HCT116 (cell line): ENCODE measurements at regions not wholly inside any gene's neighbourhood (a gene's known extent, or its start where the extent isn't known, plus 50 kb on each side); places are given as distances from the start of the nearest gene placed in this dataset.

Source experiments
- ATAC-seq: fragments of 200-7000 bp; cut with Tn5 transposase; 2 replicates; pipeline ENCODE4 v1.9.1; 2020; ENCODE audit warnings: mild to moderate bottlenecking, moderate library complexity
- BruUV-seq: library from RNA; stranded (reverse); fragments of 400-500 nt; replicated peaks from 2 replicates; lab custom pipeline; 2021; lab: Mats Ljungman, UMichigan
- CTCF ChIA-PET: fragments of 300-600 bp; sonication (Branson Sonifier 250); formaldehyde crosslinking; loops from one replicate; lab custom pipeline; 2021; ENCODE audit warnings: antibody characterized with exemption; lab: Charles Lee
- POLR2A ChIA-PET: fragments of 300-600, 350-600 bp; sonication (Branson Sonifier 250); formaldehyde crosslinking; loops from one replicate; lab custom pipeline; 2021; ENCODE audit warnings: antibody characterized with exemption; lab: Charles Lee
- RAD21 ChIA-PET, 2 experiments: fragments of 300-600 bp; sonication (Branson Sonifier 250); formaldehyde crosslinking; loops; one replicate each; lab custom pipeline; 2023; ENCODE audit warnings: low total read pairs in 2 of 2; ENCODE audit not compliant: uncharacterized antibody in 2 of 2, unreplicated experiment in 2 of 2, low non-redundant PET in 1 of 2; lab: Charles Lee
- DNase-seq: peaks from one replicate; pipeline ENCODE4 v3.0.0-alpha.2; 2010; ENCODE audit warnings: low read depth, low spot score
- H2AFZ ChIP-seq: fragments of 200-600 bp; shearing (Covaris generic), sonication (generic); 2 replicates; pipeline ENCODE4 v1.6.1; 2017; ENCODE audit warnings: low read depth, mixed run types, mixed read lengths, antibody characterized with exemption, low read length; ENCODE audit not compliant: poor library complexity, severe bottlenecking
- H3K27ac ChIP-seq: 2 replicates; pipeline ENCODE4 v1.5.1; 2012; ENCODE audit warnings: low read depth, low read length
- H3K27me3 ChIP-seq: fragments of 200-600 bp; sonication (generic); 2 replicates; pipeline ENCODE4 v1.6.1; 2016; ENCODE audit warnings: mixed run types, low read length, mixed read lengths; ENCODE audit not compliant: insufficient read depth
- H3K36me3 ChIP-seq, 2 experiments: fragments of 200-500 bp in 1 of 2; fragments of 200-600 bp in 1 of 2; sonication (Bioruptor generic) in 1 of 2; sonication (generic) in 1 of 2; 2 replicates each; pipeline versions ENCODE4 v1.5.1 to v1.6.1; 2014 to 2016; ENCODE audit warnings: low read length in 2 of 2, inconsistent platforms in 1 of 2, mixed read lengths in 1 of 2, mixed run types in 1 of 2; ENCODE audit not compliant: insufficient read depth in 2 of 2, control insufficient read depth in 1 of 2
- H3K4me1 ChIP-seq, 2 experiments: fragments of 200-600 bp in 1 of 2; sonication (generic) in 1 of 2; 2 replicates each; pipeline versions ENCODE4 v1.5.1 to v1.6.1; 2012 to 2017; ENCODE audit warnings: low read length in 2 of 2, inconsistent platforms in 1 of 2, mild to moderate bottlenecking in 1 of 2, mixed read lengths in 1 of 2, mixed run types in 1 of 2, moderate library complexity in 1 of 2; ENCODE audit not compliant: insufficient read depth in 2 of 2, control insufficient read depth in 1 of 2
- H3K4me2 ChIP-seq: fragments of 200-600 bp; sonication (generic); 2 replicates; pipeline ENCODE4 v1.6.1; 2017; ENCODE audit warnings: mixed run types, low read length, mixed read lengths
- H3K4me3 ChIP-seq, 2 experiments: fragments of 200-600 bp in 1 of 2; sonication (generic) in 1 of 2; replicated peaks in 1 of 2; 2 replicates each; pipeline ENCODE4 v1.5.1; 2011 to 2016; ENCODE audit warnings: low read length in 2 of 2, control low read depth in 1 of 2, low read depth in 1 of 2, mild to moderate bottlenecking in 1 of 2, mixed read lengths in 1 of 2, mixed run types in 1 of 2
- H3K79me2 ChIP-seq: fragments of 200-600 bp; sonication (generic); 2 replicates; pipeline ENCODE4 v1.6.1; 2017; ENCODE audit warnings: mild to moderate bottlenecking, mixed run types, low read length, moderate library complexity, mixed read lengths; ENCODE audit not compliant: insufficient read depth
- H3K9ac ChIP-seq: fragments of 200-600 bp; sonication (generic); 2 replicates; pipeline ENCODE4 v1.6.1; 2016; ENCODE audit warnings: low read length, mixed read lengths
- H3K9me2 ChIP-seq: fragments of 200-600 bp; sonication (generic), shearing (Covaris generic); 2 replicates; pipeline ENCODE4 v1.6.1; 2017; ENCODE audit warnings: mixed run types, mild to moderate bottlenecking, moderate library complexity; ENCODE audit not compliant: insufficient read depth
- H3K9me3 ChIP-seq, 2 experiments: fragments of 200-500 bp in 1 of 2; fragments of 200-600 bp in 1 of 2; sonication (Bioruptor generic) in 1 of 2; sonication (generic) in 1 of 2; 2 replicates each; pipeline ENCODE4 v1.6.1; 2014 to 2017; ENCODE audit warnings: low read length in 2 of 2, mixed read lengths in 2 of 2, inconsistent platforms in 1 of 2, low read depth in 1 of 2, mild to moderate bottlenecking in 1 of 2, mixed run types in 1 of 2, moderate library complexity in 1 of 2; ENCODE audit not compliant: control insufficient read depth in 1 of 2, insufficient read depth in 1 of 2
- H4K20me1 ChIP-seq: fragments of 200-600 bp; sonication (generic), shearing (Covaris generic); 2 replicates; pipeline ENCODE4 v1.6.1; 2017; ENCODE audit warnings: mixed run types, mild to moderate bottlenecking, moderate library complexity; ENCODE audit not compliant: insufficient read depth
- CBX3 ChIP-seq: IDR thresholded peaks from 2 replicates; pipeline ENCODE4 v1.6.1; 2012; ENCODE audit warnings: low read depth
- CEBPB ChIP-seq: IDR thresholded peaks from 2 replicates; pipeline ENCODE4 v1.6.1; 2012; ENCODE audit warnings: low read depth
- EGR1 ChIP-seq: IDR thresholded peaks from 2 replicates; pipeline ENCODE4 v1.6.1; 2012; ENCODE audit warnings: low read depth
- ELF1 ChIP-seq: IDR thresholded peaks from 2 replicates; pipeline ENCODE4 v1.6.1; 2012; ENCODE audit warnings: low read depth, borderline replicate concordance
- EZH2 ChIP-seq: fragments of 200-600 bp; sonication (generic); IDR thresholded peaks from 2 replicates; pipeline ENCODE4 v1.6.1; 2017; ENCODE audit warnings: antibody characterized with exemption, mixed run types
- EZH2phosphoT487 ChIP-seq: fragments of 200-600 bp; IDR thresholded peaks from 2 replicates; pipeline ENCODE4 v1.6.1; 2018; ENCODE audit warnings: antibody characterized with exemption, borderline replicate concordance
- FOSL1 ChIP-seq: IDR thresholded peaks from 2 replicates; pipeline ENCODE4 v1.6.1; 2012; ENCODE audit warnings: low read depth
- JUND ChIP-seq: IDR thresholded peaks from 2 replicates; pipeline ENCODE4 v1.6.1; 2012
- POLR2A ChIP-seq: IDR thresholded peaks from 2 replicates; pipeline ENCODE4 v1.7.0; 2011; ENCODE audit warnings: borderline replicate concordance; ENCODE audit not compliant: insufficient read depth, insufficient read length; ENCODE audit errors: extremely low read depth
- POLR2AphosphoS5 ChIP-seq: IDR thresholded peaks from 2 replicates; pipeline ENCODE4 v1.6.1; 2011; ENCODE audit warnings: mild to moderate bottlenecking, low read depth, low read length, moderate library complexity
- RAD21 ChIP-seq: IDR thresholded peaks from 2 replicates; pipeline ENCODE4 v1.6.1; 2012; ENCODE audit warnings: low read depth, mild to moderate bottlenecking
- SIN3A ChIP-seq: IDR thresholded peaks from 2 replicates; pipeline ENCODE4 v1.6.1; 2012; ENCODE audit warnings: low read depth
- SP1 ChIP-seq: IDR thresholded peaks from 2 replicates; pipeline ENCODE4 v1.6.1; 2012; ENCODE audit warnings: low read depth
- SRF ChIP-seq: IDR thresholded peaks from 2 replicates; pipeline ENCODE4 v1.6.1; 2012; ENCODE audit warnings: low read depth
- YY1 ChIP-seq: IDR thresholded peaks from 2 replicates; pipeline ENCODE4 v1.6.1; 2011; ENCODE audit warnings: low read length, low read depth, moderate library complexity, mild to moderate bottlenecking; ENCODE audit not compliant: insufficient replicate concordance; ENCODE audit errors: extremely low read depth
- ZFX ChIP-seq: fragments of 450-650 bp; IDR thresholded peaks from 2 replicates; pipeline ENCODE4 v1.6.1; 2017
- intact Hi-C: fragments of 100-400 bp; cut with micrococcal nuclease; formaldehyde crosslinking; loops from 2 replicates; pipeline ENCODE4 v1.10.0; 2022
- TF ChIP-seq, protein P1 (sequence below): IDR thresholded peaks from 2 replicates; pipeline ENCODE4 v1.6.1; 2012
- TF ChIP-seq, protein P2 (sequence below): IDR thresholded peaks from 2 replicates; pipeline ENCODE4 v1.6.1; 2011; ENCODE audit warnings: mild to moderate bottlenecking, low read length, moderate library complexity; ENCODE audit not compliant: insufficient replicate concordance; ENCODE audit errors: extremely low read depth
- TF ChIP-seq, protein P3 (sequence below): IDR thresholded peaks from 2 replicates; pipeline ENCODE4 v1.6.1; 2012; ENCODE audit warnings: low read depth
- TF ChIP-seq, protein P4 (sequence below): IDR thresholded peaks from 2 replicates; pipeline ENCODE4 v1.6.1; 2012
- TF ChIP-seq, protein P5 (sequence below), 3 experiments: fragments of 200-600 bp in 1 of 3; sonication (generic) in 1 of 3; IDR thresholded peaks in 2 of 3; conservative IDR thresholded peaks in 1 of 3; 2 replicates each; pipeline ENCODE4 v1.5.1; 2012 to 2017; ENCODE audit warnings: low read depth in 2 of 3, low read length in 2 of 3, antibody characterized with exemption in 1 of 3, borderline replicate concordance in 1 of 3, control low read depth in 1 of 3, mild to moderate bottlenecking in 1 of 3, mixed read lengths in 1 of 3, mixed run types in 1 of 3, moderate library complexity in 1 of 3; ENCODE audit not compliant: insufficient read depth in 1 of 3

DNA sequence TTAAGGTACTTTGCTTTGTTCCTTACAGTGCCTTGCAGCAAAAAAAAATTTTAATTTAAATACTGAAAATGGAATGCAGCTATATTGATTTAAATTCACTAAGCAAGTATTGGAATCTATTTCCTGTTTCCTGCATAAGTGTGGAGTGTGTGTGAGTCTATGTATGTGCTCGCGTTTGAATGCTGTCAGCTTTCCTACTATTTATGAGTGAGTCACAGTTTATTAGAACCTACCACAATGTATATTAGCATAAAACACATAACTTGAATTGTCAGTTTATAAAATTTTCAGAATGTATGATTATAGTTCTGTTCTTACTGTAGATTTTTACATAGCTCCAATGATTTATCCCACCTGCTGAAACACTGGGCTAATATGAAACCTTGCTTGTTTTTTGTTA, 302.1 kb downstream of the NR2F1-AS1 start (continued):
- TF ChIP-seq POLR2AphosphoS5: no peak
- TF ChIP-seq EZH2phosphoT487: no peak
- no peak for TF ChIP-seq CEBPB

DNA sequence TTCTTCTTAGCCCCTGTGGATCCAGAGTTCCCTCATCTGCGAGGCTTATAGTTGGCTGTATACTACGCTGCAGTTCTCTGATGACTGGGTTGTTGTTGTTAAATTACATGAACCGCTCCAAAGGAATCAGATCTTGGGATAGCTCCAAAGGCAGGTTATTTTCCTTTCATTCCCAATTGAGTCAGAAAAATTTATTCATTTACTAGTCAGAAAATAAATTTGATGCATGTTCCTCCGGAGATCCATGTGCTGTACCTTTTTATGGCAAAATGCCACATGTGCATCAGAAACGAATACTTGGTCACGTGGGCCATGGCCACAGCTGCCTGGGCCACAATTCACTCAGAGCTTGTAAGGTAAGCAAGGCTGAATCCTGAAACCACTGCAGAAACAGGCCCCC, 304.0 kb downstream of the NR2F1-AS1 start:
- no peaks in the 10 kb centered on the region for H3K9me2 ChIP-seq
- no peak overlapping the region for H3K9ac ChIP-seq
- ATAC-seq (no peak), DNase-seq (no peak)
- CTCF ChIA-PET: no interaction called here
- peaks cover 5 to 23% of the 10 kb centered on the region in 2 experiments; a peak in 3 of 4 replicates for H3K4me1 ChIP-seq
- H3K27ac ChIP-seq: no peak overlapping the region
- H3K79me2 ChIP-seq: no peaks in the 10 kb centered on the region
- RAD21 ChIA-PET: no interaction called here
- H3K4me3 ChIP-seq: no peak overlapping the region
- no TSS peak for BruUV-seq
- H4K20me1 ChIP-seq: no peaks in the 10 kb centered on the region
- H3K27me3 ChIP-seq: no peaks in the 10 kb centered on the region
- H3K36me3 ChIP-seq: no peaks in the 10 kb centered on the region
- H3K4me2 ChIP-seq: no peak overlapping the region
- POLR2A ChIA-PET: no interaction called here
- H2AFZ ChIP-seq: no peak overlapping the region
- intact Hi-C loops: no loop called here
- 0 out of 4 replicates have a peak, but pooled peaks cover 0 to 7% of the 10 kb centered on the region in 2 experiments for H3K9me3 ChIP-seq
- TF ChIP-seq FOSL1 (no peak), EZH2phosphoT487 (no peak), CBX3 (no peak), SP1 (no peak), ZFX (no peak), ELF1 (no peak), POLR2A (no peak), SRF (no peak), JUND (no peak), YY1 (no peak), RAD21 (no peak), EZH2 (no peak), SIN3A (no peak), EGR1 (no peak)
- TF ChIP-seq, protein P1, sequence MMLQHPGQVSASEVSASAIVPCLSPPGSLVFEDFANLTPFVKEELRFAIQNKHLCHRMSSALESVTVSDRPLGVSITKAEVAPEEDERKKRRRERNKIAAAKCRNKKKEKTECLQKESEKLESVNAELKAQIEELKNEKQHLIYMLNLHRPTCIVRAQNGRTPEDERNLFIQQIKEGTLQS: no peak
- TF ChIP-seq, protein P2, sequence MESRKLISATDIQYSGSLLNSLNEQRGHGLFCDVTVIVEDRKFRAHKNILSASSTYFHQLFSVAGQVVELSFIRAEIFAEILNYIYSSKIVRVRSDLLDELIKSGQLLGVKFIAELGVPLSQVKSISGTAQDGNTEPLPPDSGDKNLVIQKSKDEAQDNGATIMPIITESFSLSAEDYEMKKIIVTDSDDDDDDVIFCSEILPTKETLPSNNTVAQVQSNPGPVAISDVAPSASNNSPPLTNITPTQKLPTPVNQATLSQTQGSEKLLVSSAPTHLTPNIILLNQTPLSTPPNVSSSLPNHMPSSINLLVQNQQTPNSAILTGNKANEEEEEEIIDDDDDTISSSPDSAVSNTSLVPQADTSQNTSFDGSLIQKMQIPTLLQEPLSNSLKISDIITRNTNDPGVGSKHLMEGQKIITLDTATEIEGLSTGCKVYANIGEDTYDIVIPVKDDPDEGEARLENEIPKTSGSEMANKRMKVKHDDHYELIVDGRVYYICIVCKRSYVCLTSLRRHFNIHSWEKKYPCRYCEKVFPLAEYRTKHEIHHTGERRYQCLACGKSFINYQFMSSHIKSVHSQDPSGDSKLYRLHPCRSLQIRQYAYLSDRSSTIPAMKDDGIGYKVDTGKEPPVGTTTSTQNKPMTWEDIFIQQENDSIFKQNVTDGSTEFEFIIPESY: no peak
- TF ChIP-seq, protein P3, sequence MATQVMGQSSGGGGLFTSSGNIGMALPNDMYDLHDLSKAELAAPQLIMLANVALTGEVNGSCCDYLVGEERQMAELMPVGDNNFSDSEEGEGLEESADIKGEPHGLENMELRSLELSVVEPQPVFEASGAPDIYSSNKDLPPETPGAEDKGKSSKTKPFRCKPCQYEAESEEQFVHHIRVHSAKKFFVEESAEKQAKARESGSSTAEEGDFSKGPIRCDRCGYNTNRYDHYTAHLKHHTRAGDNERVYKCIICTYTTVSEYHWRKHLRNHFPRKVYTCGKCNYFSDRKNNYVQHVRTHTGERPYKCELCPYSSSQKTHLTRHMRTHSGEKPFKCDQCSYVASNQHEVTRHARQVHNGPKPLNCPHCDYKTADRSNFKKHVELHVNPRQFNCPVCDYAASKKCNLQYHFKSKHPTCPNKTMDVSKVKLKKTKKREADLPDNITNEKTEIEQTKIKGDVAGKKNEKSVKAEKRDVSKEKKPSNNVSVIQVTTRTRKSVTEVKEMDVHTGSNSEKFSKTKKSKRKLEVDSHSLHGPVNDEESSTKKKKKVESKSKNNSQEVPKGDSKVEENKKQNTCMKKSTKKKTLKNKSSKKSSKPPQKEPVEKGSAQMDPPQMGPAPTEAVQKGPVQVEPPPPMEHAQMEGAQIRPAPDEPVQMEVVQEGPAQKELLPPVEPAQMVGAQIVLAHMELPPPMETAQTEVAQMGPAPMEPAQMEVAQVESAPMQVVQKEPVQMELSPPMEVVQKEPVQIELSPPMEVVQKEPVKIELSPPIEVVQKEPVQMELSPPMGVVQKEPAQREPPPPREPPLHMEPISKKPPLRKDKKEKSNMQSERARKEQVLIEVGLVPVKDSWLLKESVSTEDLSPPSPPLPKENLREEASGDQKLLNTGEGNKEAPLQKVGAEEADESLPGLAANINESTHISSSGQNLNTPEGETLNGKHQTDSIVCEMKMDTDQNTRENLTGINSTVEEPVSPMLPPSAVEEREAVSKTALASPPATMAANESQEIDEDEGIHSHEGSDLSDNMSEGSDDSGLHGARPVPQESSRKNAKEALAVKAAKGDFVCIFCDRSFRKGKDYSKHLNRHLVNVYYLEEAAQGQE: no peak
- TF ChIP-seq, protein P4, sequence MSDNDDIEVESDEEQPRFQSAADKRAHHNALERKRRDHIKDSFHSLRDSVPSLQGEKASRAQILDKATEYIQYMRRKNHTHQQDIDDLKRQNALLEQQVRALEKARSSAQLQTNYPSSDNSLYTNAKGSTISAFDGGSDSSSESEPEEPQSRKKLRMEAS: no peak
- TF ChIP-seq, protein P5, sequence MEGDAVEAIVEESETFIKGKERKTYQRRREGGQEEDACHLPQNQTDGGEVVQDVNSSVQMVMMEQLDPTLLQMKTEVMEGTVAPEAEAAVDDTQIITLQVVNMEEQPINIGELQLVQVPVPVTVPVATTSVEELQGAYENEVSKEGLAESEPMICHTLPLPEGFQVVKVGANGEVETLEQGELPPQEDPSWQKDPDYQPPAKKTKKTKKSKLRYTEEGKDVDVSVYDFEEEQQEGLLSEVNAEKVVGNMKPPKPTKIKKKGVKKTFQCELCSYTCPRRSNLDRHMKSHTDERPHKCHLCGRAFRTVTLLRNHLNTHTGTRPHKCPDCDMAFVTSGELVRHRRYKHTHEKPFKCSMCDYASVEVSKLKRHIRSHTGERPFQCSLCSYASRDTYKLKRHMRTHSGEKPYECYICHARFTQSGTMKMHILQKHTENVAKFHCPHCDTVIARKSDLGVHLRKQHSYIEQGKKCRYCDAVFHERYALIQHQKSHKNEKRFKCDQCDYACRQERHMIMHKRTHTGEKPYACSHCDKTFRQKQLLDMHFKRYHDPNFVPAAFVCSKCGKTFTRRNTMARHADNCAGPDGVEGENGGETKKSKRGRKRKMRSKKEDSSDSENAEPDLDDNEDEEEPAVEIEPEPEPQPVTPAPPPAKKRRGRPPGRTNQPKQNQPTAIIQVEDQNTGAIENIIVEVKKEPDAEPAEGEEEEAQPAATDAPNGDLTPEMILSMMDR (IDR thresholded peaks at IDR 0.05 in 2 of 3, conservative IDR thresholded peaks at IDR 0.05 in 1 of 3; ENCODE audit: borderline replicate concordance in 1 of 3, insufficient read depth in 1 of 3, low read depth in 2 of 3, low read length in 2 of 3): no peak
